ENCODE measurements at regions not wholly inside any gene's neighbourhood (a gene's known extent, or its start where the extent isn't known, plus 50 kb on each side); places are given as distances from the start of the nearest gene placed in this dataset.
"Not testable (repeated sequence)": the region's sequence is repeated elsewhere in the genome, so short reads cannot be mapped to it uniquely, and the experiment has no call there.

- DNase-seq (ENCODE audit: low read depth in 3 of 3) = no peak
Observed at GRCh38 chr2:146979746-146980145, 865.1 kb upstream of the ACVR2A start.

- DNase-seq (ENCODE audit: low read depth in 3 of 3) = no peak
Observed at GRCh38 chr2:146978577-146979555, 866.0 kb upstream of the ACVR2A start.

DNA sequence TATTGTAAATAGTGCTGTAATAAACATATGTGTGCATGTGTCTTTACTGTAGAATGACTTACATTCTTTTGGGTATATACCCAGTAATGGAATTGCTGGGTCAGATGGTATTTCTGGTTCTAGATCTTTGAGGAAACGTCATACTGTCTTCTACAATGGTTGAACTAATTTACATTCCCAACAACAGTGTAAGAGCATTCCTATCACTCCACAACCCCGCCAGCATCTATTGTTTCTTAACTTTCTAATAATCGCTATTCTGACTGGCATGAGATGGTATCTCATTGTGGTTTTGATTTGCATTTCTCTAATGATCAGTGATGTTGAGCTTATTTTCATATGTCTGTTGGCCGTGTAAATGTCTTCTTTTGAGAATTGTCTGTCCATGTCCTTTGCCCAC lies 873.8 kb upstream of the ACVR2A start:
- not testable (repeated sequence) for DNase-seq (ENCODE audit: low read depth in 3 of 3)

GRCh38 chr2:146969703-146970102 lies 875.1 kb upstream of the ACVR2A start:
- not testable (repeated sequence) for DNase-seq (ENCODE audit: low read depth in 3 of 3)

DNA sequence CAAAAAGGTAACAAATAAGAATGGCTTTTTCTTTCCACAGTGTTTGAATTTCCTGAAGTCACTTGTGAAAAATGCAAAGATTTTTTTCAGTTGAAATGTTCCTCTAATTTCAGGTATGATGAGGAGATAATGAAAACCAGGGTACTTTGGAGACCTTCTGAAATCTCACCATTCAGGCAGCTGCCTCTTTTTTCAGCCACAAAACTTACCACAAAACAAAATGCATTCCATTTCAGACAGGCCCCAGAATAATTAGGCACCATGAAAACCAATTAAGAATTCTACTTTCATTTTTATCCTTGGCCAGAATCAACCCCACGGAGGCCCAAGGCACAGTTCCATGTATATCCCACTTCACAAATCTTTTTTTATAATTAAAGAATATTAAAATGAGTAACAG lies 880.3 kb upstream of the ACVR2A start:
- DNase-seq (ENCODE audit: low read depth in 3 of 3) = no peak

- no peak for DNase-seq (ENCODE audit: low read depth in 3 of 3)
Observed at GRCh38 chr2:146954544-146954943, 890.3 kb upstream of the ACVR2A start.

DNA sequence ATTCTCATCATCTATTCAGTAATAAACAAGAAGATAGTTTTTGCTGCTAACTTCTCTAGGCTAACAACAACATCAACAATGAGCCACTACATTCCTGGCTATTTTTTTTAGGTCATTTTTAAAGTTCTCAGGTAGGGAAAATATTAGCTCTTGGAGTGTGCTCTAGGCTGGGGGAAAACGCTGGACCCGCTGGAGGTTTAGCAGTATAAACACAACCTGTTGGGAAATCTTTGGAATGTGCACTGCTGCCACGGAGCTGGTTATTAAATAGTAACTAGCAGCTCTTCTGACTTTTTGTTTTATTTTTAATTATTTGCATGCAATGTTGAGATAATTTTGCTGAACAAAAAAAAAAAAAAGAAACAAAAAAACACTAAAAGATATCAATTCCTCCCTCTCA lies 892.1 kb upstream of the ACVR2A start:
- DNase-seq (ENCODE audit: low read depth in 3 of 3) = no peak

DNA sequence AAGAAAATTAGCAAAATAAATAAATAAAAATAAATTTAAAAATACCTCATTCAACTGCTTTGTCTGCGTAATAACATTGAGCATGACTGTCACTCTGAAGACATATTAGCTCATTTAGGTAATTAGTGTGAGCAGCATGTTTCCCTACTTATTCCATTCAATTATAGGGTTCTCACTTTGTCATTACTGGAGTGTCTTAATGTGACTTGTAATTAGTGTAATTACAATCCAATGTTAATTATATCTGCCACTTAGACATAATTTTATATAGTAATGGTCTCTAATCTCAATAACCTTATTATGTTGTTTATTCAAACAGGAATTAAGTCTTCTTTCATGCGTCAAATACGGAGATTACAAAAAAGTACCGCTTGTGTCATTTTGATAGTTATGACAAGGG lies 893.9 kb upstream of the ACVR2A start:
- DNase-seq (ENCODE audit: low read depth in 3 of 3) = no peak

- no peak for DNase-seq (ENCODE audit: low read depth in 3 of 3)
Observed at GRCh38 chr2:146950361-146950760, 894.5 kb upstream of the ACVR2A start.

- DNase-seq (ENCODE audit: low read depth in 3 of 3) = no peak
Observed at GRCh38 chr2:146949400-146949799, 895.4 kb upstream of the ACVR2A start.

GRCh38 chr2:146944601-146945000 lies 900.2 kb upstream of the ACVR2A start:
- no peak for DNase-seq (ENCODE audit: low read depth in 3 of 3)

- no peak for DNase-seq (ENCODE audit: low read depth in 3 of 3)
Observed at GRCh38 chr2:146939991-146940685, 904.7 kb upstream of the ACVR2A start.

DNA sequence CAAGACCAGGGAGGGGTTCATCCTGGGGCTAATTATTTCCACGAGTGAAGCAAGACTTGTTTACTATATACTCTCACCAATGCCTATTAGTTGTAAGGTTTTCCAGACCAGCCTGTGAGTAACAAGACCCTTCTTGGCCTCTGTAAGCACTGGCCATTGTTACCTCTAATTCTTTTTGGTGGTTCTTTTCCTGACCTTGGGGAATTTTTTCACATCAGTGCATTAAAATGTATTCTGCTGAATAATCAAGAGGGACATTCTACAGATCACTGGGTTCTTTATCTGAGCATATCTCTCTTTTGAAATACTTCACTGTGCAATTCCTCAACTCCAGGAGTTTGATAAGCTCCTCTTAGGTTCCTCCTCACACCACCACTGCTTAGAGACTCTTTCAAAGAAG lies 909.9 kb upstream of the ACVR2A start:
- no peak for DNase-seq (ENCODE audit: low read depth in 3 of 3)

- DNase-seq (ENCODE audit: low read depth in 3 of 3) = no peak
Observed at GRCh38 chr2:146931109-146931508, 913.7 kb upstream of the ACVR2A start.

DNA sequence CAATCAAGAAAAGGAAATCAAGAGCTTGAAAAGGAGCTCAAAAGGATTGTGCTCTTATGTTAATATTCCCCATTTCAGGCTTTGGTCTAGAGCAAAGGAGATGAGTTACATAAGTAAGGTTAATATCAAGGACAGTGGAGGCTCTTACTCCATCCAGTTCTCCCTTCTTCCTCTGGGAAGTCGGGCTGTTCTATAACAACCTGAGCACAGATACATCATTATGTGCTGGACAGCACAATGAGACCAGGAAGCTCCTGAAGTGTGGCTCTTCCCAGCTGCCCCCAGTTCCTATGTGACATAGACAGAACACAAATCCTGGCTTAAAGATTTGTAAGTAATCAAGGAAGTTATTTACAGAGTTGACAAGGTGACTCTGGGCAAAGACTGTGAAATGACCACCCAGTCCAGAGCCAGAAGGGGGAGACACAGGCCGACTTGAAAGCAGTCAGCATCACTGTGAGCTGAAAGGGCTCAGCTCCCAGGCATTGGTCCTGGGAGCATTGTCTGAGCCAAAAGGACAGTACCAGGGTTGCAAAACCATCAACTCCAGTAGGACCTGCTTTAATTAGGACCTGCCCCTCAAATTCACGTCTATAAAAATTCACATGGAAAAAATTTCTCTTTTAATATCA lies 917.6 kb upstream of the ACVR2A start:
- no peak for DNase-seq (ENCODE audit: low read depth in 3 of 3)

- DNase-seq (ENCODE audit: low read depth in 3 of 3) = no peak
Observed at GRCh38 chr2:146918280-146918679, 926.5 kb upstream of the ACVR2A start.

DNA sequence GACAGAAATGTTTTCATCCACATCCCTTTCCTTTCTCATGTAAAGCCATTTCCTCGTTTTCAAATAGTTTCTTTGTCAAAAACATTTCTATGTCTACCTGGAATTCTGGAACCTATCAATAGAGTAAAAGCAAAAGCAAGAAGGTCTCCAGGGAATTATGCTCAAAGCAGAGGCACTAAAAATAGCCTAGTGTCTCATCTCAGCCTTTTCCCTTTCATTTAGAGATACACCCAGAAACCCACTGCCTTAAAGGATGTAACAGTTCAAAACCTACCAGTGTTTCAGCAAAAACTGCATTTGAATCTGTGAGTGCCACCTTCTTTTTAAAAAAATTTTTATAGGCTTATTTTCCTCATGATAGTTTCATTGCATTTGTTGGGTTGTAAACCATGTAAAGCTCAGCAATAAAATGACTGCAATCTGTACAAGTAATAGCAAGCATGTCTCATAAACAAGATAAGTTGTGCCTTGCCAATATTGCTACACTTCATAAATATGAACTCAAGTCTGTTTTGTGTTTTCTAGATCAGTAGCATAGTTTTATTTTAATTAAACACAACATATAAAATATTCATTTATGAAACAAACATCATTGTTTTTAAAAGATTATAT lies 927.3 kb upstream of the ACVR2A start:
- DNase-seq (ENCODE audit: low read depth in 3 of 3) = no peak

GRCh38 chr2:146916914-146917313 lies 927.9 kb upstream of the ACVR2A start:
- DNase-seq (ENCODE audit: low read depth in 3 of 3) = no peak

GRCh38 chr2:146913476-146913875 lies 931.4 kb upstream of the ACVR2A start:
- DNase-seq (ENCODE audit: low read depth in 3 of 3) = no peak

GRCh38 chr2:146912536-146912935 lies 932.3 kb upstream of the ACVR2A start:
- no peak for DNase-seq (ENCODE audit: low read depth in 3 of 3)

- DNase-seq (ENCODE audit: low read depth in 3 of 3) = no peak
Observed at GRCh38 chr2:146908776-146909175, 936.1 kb upstream of the ACVR2A start.

GRCh38 chr2:146898083-146898482 lies 946.7 kb upstream of the ACVR2A start:
- DNase-seq (ENCODE audit: low read depth in 3 of 3) = no peak
